GM19397 (cell line): ENCODE measurements at regions not wholly inside any gene's neighbourhood (a gene's known extent, or its start where the extent isn't known, plus 50 kb on each side); places are given as distances from the start of the nearest gene placed in this dataset.

Source experiments
- ATAC-seq: cut with Tn5 transposase; IDR thresholded peaks from one replicate; pipeline ENCODE4 v1.9.1; 2021; ENCODE audit warnings: mild to moderate bottlenecking, moderate library complexity; ENCODE audit not compliant: unreplicated experiment

DNA sequence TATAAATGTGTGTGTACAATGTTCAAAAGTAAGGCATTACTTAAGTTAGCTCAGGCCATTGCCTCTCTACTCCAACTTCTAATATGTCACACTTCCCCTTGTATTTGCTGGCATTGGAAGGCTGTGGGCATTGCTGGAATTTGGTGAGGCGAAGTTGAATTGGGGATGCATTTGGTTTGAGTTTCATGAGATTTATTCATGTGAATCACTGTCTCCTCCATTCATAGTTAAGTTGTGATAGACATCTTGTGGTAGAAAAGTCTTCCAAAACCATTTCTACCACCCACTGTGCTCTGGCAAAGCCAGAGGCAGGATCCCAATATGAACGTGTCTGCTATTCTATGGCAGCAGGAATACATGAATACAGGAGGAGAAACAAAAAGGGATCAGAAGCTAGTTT is 397.8 kb upstream of the USP24 start:
- ATAC-seq: no peak

DNA sequence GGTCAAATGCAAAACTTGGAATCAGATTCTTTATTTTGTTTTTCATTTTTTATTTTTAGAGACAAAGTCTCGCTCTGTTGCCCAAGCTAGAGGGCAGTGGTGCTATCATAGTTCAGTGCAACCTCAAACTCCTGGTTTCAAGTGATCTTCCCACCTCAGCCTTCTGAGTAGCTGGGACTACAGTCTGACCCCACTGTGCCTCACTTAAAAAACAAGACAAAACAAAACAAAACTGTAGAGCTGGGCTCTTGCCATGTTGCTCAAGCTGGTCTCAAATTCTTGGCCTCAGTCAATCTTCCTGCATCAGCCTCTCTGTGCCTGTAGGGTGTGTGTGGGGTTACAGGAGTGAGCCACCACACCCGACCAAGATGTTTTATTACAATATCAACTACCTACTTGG is 396.0 kb upstream of the USP24 start:
- ATAC-seq: no peak

DNA sequence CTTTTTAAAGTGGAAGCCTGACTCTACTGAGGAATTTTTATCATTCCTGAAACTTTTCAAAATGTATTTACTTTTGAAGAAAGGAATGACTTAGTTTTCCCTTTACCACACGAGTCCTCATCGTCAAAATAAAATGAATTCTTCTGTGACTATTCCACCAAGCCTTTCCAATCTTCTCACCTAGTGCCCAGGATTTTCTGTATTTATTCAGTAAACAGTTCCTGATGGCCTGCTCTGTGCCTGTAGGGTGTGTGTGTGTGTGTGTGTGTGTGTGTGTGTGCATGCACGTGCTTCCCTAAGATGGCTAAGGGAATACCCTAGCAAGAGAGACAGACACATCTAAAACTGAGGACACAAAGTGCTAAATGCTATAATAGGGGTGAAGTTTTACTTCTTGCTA is 395.0 kb upstream of the USP24 start:
- no peak for ATAC-seq

DNA sequence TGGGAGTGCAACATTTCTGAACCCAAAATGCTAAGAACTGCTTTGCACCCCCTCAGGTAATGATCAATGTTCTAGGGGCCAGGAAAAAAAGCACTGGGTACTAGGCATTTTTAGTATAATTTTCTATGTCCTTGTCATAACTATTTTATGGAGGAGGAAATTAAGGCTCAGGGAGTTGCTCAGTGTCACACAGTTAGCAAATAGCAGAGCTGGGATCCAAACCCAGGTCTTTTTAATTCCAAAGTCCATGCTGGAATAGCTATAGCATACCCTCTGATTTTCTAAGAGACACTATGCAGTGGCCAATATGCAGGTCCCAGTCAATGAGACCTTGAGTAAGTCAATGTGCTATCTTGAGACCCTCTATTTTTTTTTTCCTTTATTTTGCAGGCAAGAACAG is 394.5 kb upstream of the USP24 start:
- no peak for ATAC-seq

DNA sequence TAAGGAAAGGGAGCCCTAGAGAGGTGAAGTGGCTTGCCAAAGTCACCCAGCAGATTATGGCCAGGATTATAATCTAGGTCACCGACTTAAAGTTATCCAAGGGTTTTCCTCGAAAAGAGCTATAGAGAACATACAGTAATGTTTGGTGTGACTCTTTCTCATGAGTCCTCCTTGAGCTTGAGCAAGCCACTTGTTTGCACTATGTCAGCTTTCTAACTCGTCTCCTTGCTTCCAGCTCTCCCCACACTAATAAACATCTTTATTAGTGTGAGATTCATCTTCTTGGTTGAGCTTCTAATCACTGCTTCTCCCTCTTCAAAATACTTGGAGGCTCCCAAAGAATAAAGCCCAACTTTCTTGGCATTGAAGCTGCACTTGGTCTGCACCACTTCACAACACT is 390.0 kb upstream of the USP24 start:
- ATAC-seq: no peak

DNA sequence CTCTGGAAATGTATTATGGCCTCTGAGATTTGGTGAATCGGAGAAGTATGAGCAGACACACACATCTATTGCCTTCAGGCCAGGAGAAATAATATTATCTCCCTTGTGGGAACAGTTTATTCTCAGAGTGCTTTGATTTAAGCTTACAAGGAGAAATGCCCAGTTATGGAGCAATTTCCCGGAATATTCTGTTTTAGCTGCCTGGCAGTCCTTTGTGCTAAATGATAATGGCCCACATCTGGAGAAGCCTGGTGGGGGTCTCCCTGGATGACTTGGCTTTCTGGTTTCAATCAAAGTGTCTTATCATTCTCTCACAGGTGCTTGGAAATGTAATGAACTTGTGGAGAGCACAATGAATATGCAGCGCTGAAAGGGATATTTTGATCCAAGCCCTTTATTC is 389.6 kb upstream of the USP24 start:
- no peak for ATAC-seq

DNA sequence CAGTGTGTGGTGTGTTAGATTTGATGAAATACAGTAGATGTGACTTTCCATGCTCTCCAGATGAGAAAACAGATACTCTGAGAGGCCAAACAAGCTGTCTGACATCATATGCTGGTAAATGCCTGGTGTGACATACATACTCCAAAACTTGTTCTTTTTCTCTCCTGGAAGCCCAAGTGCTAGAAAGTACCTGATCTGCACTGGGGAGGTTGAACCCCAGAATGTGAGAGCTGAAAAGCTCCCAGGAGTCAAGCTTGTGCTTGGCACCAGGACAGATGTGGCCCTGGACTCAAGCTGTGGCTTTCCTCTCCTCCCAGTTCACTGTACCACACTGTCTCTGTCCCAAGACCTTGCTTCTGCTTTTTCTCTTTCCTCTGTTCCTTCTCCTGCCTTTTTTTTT is 389.0 kb upstream of the USP24 start:
- no peak for ATAC-seq

DNA sequence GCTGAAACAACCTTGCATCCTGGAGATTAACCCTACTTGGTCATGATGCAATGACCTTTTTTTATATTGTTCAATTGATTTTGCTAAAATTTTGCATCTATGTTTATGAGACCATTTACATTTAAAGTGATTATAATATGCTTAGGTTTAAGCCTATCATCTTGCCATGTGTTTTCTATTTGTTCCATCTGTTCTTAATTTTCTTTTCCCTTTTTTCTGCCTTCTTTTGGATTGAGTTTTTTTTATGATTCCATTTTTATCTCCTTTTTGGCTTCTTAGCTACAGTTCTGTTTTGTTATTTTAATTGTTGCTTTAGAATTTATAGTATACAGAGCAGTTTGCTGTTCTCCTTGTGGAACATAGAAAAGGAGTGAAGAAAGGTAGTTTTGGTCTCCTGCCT is 385.1 kb upstream of the USP24 start:
- ATAC-seq: no peak

DNA sequence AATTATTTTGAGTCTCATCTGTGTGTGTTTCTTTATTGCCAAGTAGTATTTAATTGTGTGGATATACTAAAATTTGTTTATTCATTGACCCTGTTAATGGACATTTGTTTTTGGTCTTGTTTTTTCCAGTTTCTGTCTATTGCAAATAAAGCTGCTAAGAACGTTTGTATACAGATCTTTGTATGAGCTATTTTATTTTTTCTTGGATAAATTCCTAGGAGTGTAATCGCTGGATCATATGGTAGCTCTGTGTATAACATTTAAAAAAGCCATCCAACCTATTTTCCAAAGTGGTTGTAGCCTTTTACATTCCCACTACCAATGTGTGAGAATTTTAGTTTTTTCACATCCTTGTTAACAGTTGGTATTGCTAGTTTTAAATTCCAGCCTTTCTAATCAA is 382.7 kb upstream of the USP24 start:
- no peak for ATAC-seq

DNA sequence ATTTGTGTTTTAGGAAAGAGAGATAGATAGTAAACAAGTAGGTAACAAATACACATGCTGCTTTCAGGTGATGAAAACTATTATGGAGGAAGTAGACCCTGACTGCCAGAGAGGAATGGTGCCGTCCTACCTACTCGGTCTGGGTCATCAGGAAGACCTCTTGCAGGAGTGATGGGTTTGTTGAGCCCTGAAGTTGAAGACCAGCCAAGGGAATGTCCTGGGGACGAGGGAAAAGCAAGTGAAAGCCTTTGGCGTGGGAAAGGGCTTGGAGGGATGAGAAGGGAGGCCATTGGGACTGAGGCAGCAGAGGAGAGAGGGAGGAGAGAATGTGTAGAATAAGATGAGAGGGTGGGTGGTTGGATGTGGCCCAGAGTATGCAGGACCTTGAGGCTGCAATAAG is 379.5 kb upstream of the USP24 start:
- ATAC-seq: no peak

DNA sequence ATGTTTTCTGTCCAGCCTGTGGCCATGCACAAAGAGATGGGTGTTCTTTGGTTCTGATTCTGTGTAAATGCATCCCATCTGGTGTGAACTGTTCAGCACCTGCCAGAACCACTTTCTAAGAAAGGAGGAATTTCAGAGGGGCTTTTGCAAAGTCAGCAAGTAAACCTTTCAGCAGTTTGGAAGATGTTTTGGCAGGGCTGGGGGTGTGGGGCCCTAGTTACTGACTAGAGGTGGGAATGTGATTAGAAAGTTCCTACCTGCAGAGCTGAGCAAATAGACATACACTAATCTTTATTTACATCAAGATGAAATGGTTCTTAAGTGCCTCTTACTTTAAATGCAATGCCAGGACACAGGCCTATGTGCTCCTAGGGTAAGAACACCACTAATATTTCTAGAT is 378.1 kb upstream of the USP24 start:
- no peak for ATAC-seq

DNA sequence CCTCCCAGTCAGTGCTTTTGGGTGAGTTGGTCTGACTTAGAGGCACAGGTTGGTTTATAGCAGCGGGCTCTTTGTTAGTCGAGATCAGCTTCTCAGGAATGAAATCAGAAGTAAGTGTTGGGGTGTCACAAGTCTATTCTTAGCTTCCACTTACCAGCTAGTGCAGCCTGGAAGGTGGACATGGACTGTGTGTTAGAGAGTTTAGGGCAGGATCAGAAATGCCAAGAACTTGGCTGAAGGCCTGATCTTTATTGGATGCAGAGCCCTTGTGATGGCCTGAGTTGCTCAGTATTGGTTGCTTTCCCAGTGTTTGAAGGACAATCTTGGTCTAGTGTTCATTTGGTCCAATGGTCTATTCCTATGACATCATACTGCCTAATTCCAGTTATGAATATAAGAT is 377.0 kb upstream of the USP24 start:
- ATAC-seq: no peak

DNA sequence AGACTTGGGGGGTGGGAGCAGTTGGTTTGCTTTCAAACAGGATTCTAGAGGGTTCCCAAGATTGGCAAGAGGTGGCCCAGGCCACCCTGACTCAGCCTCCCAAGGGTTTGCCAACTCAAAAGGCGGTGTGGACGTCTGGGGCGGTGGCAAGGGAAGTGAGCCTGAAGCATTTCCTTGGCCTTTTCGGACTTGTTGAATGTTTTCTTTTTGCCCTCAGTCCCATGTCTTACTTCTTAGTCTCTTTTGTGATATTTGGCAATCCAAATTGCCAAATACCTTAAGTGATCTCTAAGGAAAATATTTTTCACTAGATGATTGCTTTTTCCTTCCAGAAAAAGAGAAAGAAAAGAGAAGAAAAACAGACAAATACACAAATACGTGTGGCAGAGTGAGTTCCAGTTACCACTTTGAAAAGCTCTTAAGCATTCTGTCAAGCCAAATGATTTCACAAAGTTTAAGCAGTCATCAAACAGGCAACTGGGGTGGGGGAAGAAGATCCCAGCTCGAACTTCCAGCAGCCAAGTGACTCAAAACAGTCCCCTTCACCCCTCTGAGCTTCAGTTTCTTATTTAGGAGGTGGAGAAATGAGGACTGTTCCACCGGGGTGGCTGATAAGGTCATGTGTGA is 374.6 kb upstream of the USP24 start:
- no peak for ATAC-seq

DNA sequence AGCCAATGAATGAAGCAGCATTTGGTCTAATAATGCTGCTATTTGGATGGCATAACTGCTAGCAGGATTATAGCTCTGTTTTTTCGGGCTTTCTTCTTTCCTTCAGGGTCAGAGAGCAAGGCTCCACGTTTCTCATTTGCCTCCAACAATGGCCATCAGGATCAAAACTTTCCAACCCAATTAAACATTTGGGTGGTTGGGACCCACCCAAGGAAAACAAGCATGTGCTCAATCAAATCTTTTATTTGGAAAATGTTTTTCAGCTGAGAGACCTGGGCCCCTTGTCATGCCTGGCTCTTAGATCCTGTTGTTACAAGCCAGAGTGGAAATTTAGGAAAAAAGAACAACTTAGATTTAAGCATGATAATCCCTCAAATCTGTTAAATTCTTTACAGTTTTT is 373.1 kb upstream of the USP24 start:
- no peak for ATAC-seq

DNA sequence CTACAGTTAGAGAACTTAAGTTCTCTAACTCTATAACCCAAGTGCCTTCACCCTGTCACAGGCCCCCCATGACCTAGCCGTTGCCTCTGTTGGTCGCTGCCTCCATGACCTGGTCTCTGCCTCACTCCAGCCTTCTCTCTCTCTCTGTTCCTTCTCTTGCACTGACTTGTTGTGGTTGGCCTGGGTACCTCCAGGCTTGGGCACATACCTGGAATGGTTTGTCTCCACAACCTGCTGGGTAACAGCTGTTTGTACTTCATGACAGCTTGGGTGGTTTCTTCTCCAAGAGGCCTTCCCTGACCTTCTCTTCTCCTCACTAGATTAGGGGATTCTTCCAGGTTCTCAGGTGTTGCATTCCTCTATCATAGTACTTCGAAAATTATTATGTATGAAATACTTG is 371.6 kb upstream of the USP24 start:
- ATAC-seq: no peak

DNA sequence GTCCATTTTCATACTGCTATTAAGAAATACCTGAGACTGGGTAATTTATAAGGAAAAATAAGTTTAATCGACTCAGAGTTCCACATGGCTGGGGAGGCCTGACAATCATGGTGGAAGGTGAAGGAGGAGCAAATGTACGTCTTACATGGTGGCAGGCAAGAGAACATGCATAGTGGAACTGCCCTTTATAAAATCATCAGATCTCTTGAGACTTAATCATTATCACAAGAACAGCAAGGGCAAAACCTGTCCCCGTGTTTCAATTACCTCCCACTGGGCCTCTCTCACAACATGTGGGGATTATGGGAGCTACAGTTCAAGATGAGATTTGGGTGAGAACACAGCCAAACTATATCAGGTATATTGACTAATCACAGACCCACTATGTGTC is 370.2 kb upstream of the USP24 start:
- ATAC-seq: no peak

DNA sequence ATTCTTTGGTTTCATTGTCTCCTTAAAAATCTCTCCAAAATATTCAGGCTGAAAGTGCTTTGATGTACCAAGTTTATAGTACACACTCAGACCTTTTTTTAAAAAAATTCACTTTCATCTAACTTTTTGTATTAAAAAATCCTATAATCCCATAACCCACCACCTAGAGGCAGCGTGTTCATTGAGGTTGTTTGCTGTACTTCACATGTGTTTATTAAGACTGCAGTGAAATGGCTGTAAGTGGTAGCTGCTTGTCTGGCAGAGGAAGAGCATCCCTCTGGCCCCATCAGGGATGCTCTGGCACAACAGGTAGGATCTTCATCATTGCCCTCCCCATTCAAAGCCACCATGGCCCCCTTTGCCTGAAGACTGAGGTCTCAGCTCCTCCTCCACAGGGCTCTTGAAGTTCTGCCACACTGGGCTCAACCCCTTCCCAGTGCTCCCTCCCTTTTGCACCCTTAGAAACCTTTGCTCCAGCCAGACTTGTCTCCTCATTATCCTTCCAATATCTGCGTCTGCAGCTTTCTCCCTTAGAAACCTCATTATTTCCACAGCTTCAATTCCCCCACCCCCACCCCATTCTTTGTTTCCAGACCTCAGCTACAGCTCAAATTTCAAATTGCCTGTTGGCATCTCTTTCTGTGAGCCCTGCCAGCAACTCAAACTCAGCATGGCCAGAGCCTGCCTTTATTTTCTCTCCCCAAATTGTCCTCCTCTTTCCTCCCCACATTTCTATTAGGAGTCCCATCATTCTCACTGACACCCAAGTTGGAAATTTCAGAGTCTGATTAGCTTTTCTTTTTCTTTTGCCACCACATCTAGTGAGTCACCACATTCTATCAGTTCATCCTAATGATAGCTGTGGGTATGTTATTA is 369.6 kb upstream of the USP24 start:
- ATAC-seq: no peak

DNA sequence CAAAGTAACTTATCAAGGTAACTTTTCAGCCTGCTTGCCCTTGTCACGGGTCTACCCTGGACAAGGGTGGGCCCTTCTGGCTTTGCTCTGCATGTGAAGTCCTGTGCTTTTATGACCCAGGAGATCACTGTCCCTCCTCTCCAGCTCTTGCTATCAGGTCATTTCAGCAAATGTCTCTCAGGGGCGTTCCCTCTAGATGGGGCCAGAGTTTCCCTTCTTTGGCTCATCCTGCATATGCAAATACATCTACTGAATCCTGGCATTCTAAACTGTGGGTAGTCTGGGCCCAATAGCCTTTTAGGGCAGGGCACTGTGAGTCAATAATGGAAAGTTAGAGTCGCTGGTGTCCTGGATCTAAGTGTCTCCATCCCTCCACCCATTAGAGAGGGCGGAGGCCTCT is 366.9 kb upstream of the USP24 start:
- ATAC-seq: no peak

DNA sequence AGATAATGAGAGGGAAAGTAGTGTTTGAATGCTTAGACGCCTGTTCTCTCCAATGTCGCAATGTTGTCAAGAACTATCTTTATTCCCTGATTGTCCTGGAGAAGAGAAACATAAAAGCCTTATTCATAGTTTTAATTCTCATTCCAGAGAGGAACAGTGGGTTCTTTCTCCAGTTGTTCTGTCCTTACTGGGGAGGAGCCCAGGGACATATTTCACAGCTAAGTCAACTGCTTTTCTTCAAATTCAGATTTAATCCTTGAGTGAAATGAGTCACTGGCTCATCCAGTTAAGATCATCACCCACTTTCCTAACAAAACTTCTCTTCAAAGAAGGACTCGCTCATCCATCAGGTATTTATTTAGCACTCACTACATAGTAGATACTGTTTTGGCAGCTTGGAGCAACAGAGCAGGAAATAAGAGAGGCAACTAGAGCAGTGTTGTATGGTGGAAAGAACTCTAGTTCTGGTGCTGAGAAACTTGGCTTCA is 365.7 kb upstream of the USP24 start:
- no peak for ATAC-seq

DNA sequence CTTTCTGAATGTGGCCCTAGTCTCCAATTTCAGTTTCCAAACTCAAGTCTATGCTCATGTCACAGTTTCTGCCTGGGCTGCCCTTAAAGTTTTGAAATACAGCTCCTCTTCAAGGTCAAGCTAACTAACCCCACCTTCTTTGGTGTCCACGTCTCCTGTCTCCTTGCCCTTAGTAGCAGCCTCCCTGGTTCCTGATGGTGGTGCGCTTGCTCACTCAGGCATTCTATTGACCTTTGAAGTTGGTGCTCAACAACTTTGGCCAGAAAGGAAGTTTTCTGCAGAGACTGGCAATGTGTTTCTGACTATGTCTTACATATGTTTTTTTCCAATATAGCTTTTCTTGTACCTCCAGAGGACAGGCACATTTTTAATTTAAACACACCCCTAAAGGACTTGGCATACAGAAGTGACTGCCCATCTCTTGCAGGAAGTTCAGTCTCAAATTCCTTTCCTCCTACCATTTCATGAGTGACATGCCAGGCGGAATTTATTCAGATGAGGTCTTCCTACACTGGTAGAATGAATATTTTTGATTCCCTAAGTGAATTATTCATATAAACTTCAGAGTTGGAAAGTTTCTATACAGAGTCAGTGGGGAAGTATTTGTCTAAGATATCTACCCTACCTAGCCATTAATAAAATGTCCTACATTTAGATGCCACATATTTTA is 364.3 kb upstream of the USP24 start:
- ATAC-seq: no peak

DNA sequence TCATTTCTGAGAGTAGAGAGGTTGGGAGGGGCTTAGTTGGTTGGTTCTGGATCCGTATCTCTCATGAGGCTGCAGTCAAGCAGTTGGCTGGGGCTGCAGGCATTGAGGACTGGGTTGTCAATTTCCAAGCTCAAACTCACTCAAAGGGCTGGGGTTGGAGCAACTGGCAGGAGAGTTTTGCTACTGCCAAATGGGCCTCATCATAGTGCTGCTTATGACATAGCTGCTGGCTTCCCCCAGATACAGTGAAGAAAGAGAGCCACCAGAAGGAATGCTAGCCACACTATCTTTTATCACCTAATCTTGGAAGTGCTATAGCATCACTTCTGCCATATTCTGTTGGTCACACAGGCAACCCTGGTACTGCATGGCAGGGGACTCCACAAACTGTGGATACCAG is 363.5 kb upstream of the USP24 start:
- no peak for ATAC-seq
